HG02759 (cell line): ENCODE measurements at regions not wholly inside any gene's neighbourhood (a gene's known extent, or its start where the extent isn't known, plus 50 kb on each side); places are given as distances from the start of the nearest gene placed in this dataset.

Source experiments
- ATAC-seq: cut with Tn5 transposase; IDR thresholded peaks from one replicate; pipeline ENCODE4 v1.9.1; 2021; ENCODE audit warnings: mild to moderate bottlenecking, moderate library complexity; ENCODE audit not compliant: unreplicated experiment

GRCh38 chr12:4108803-4109345 is 164.7 kb upstream of the CCND2 start:
- no peak for ATAC-seq

GRCh38 chr12:4107911-4108697 is 165.5 kb upstream of the CCND2 start:
- ATAC-seq = no peak

- ATAC-seq = peak; percentile 84
Measured at GRCh38 chr12:4107436-4107878, 166.1 kb upstream of the CCND2 start.

GRCh38 chr12:4106621-4107020 is 166.9 kb upstream of the CCND2 start:
- ATAC-seq = no peak

- no peak for ATAC-seq
Measured at GRCh38 chr12:4104722-4105244, 168.8 kb upstream of the CCND2 start.

GRCh38 chr12:4099276-4099675 is 174.3 kb upstream of the CCND2 start:
- ATAC-seq = no peak

GRCh38 chr12:4091016-4091743 is 182.4 kb upstream of the CCND2 start:
- ATAC-seq = no peak

- no peak for ATAC-seq
Measured at GRCh38 chr12:4089956-4090355, 183.6 kb upstream of the CCND2 start.

- no peak for ATAC-seq
Measured at GRCh38 chr12:4089121-4089606, 184.4 kb upstream of the CCND2 start.

GRCh38 chr12:4088451-4088850 is 185.1 kb upstream of the CCND2 start:
- ATAC-seq = no peak

- no peak for ATAC-seq
Measured at GRCh38 chr12:4086481-4086880, 187.1 kb upstream of the CCND2 start.

GRCh38 chr12:4084573-4084972 is 189.0 kb upstream of the CCND2 start:
- no peak for ATAC-seq

GRCh38 chr12:4082809-4083403 is 190.7 kb upstream of the CCND2 start:
- ATAC-seq = no peak

- no peak for ATAC-seq
Measured at GRCh38 chr12:4080213-4080612, 193.3 kb upstream of the CCND2 start.

- no peak for ATAC-seq
Measured at GRCh38 chr12:4074129-4074528, 199.4 kb upstream of the CCND2 start.

- no peak for ATAC-seq
Measured at GRCh38 chr12:4069670-4070010, 196.4 kb upstream of the PARP11 start.

- no peak for ATAC-seq
Measured at GRCh38 chr12:4068981-4069669, 195.9 kb upstream of the PARP11 start.

GRCh38 chr12:4064008-4064407 is 190.8 kb upstream of the PARP11 start:
- no peak for ATAC-seq

- ATAC-seq = no peak
Measured at GRCh38 chr12:4059898-4060568, 186.8 kb upstream of the PARP11 start.
